ENCODE measurements at regions not wholly inside any gene's neighbourhood (a gene's known extent, or its start where the extent isn't known, plus 50 kb on each side); places are given as distances from the start of the nearest gene placed in this dataset.

DNA sequence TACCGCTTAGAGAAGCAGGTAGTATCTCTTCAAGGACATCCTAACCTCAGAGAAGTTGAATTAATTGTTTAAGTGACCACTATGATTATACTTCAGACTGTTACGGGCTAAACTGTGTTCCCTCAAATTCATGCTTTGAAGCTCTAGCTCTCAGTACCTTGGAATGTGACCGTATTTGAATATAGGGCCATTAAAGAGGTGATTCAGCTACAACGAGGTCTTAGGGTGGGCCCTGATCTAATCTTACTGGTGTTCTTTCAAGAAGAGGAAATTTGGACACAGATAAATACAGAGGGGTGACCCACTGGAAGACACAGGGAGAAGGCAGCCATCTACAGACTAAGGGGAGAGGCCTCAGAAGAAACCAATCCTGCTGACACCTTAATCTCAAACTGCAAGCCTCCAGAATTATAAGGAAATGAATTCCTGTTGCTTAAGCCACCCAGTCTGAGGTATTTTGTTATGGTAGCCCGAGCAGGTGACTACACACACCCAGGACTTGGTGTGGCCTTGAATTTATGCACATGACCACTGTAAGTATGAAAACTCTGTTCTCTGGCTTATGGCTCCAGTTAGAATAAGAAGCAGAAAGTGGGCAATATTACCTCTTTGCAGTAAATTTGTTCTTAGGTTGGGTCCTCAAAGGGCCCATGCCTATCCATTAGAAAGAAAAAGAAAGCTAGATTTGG lies 249.1 kb downstream of the DHX35 start:
- TF ChIP-seq, protein P1, sequence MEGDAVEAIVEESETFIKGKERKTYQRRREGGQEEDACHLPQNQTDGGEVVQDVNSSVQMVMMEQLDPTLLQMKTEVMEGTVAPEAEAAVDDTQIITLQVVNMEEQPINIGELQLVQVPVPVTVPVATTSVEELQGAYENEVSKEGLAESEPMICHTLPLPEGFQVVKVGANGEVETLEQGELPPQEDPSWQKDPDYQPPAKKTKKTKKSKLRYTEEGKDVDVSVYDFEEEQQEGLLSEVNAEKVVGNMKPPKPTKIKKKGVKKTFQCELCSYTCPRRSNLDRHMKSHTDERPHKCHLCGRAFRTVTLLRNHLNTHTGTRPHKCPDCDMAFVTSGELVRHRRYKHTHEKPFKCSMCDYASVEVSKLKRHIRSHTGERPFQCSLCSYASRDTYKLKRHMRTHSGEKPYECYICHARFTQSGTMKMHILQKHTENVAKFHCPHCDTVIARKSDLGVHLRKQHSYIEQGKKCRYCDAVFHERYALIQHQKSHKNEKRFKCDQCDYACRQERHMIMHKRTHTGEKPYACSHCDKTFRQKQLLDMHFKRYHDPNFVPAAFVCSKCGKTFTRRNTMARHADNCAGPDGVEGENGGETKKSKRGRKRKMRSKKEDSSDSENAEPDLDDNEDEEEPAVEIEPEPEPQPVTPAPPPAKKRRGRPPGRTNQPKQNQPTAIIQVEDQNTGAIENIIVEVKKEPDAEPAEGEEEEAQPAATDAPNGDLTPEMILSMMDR (conservative IDR thresholded peaks at IDR 0.05; ENCODE audit: low read length): no peak
- TF ChIP-seq EZH2phosphoT487 (IDR thresholded peaks at IDR 0.05; ENCODE audit: borderline replicate concordance): no peak
